Activated T-helper 2 cell treated with anti-CD3 and anti-CD28 coated beads, Interferon-gamma antibody, Interleukin-2, Interleukin-4, amounts not matched to agents 10 μg/mL and 5 μg/mL and 100 μg/mL, durations not matched to agents 14 hours and 24 hours and 36 hours (primary cell): ENCODE measurements at regions not wholly inside any gene's neighbourhood (a gene's known extent, or its start where the extent isn't known, plus 50 kb on each side); places are given as distances from the start of the nearest gene placed in this dataset.

ENCODE experiments used
- DNase-seq: peaks from one replicate; pipeline ENCODE4 v3.0.0; 2021; ENCODE audit warnings: low spot score
- H3K27ac Mint-ChIP-seq: one replicate; pipeline ENCODE4 v1.8.0; 2021; ENCODE audit warnings: mixed read lengths
- H3K27me3 Mint-ChIP-seq: one replicate; pipeline ENCODE4 v1.8.0; 2021; ENCODE audit warnings: low read depth, mixed read lengths
- H3K36me3 Mint-ChIP-seq: one replicate; pipeline ENCODE4 v1.8.0; 2021; ENCODE audit warnings: low read depth, mixed read lengths
- H3K4me1 Mint-ChIP-seq: one replicate; pipeline ENCODE4 v1.8.0; 2021; ENCODE audit warnings: low read depth, mixed read lengths
- H3K4me3 Mint-ChIP-seq: one replicate; pipeline ENCODE4 v1.8.0; 2021; ENCODE audit warnings: low read depth, mild to moderate bottlenecking, moderate library complexity, mixed read lengths
- H3K9me3 Mint-ChIP-seq: one replicate; pipeline ENCODE4 v1.8.0; 2021; ENCODE audit warnings: mixed read lengths
- intact Hi-C: fragments of 100-400 bp; cut with micrococcal nuclease; formaldehyde crosslinking; loops from one replicate; pipeline ENCODE4 v1.15.1; 2023

- Mint-ChIP-seq H3K4me1 (no peaks in the 10 kb centered on the region), H3K36me3 (no peaks in the 10 kb centered on the region), H3K9me3 (no peaks in the 10 kb centered on the region), H3K27ac (no peak overlapping the region), H3K4me3 (no peak overlapping the region), H3K27me3 (no peaks in the 10 kb centered on the region)
- intact Hi-C loops, result no loop called here
- DNase-seq, result no peak
These were observed 143.3 kb upstream of the ADAMTSL1 start for GRCh38 chr9:18330401-18331309.

- no peaks in the 10 kb centered on the region for H3K9me3 Mint-ChIP-seq
- no peak for DNase-seq
- no peaks in the 10 kb centered on the region for H3K27me3 Mint-ChIP-seq
- no peak overlapping the region for H3K4me3 Mint-ChIP-seq
- no peaks in the 10 kb centered on the region for H3K4me1 Mint-ChIP-seq
- intact Hi-C loops, result no loop called here
- no peaks in the 10 kb centered on the region for H3K36me3 Mint-ChIP-seq
- no peak overlapping the region for H3K27ac Mint-ChIP-seq
These were observed 142.7 kb upstream of the ADAMTSL1 start for GRCh38 chr9:18331310-18331684.

GRCh38 chr9:18331808-18332209, 142.1 kb upstream of the ADAMTSL1 start:
- Mint-ChIP-seq H3K27me3 (no peaks in the 10 kb centered on the region), H3K36me3 (no peaks in the 10 kb centered on the region)
- no peak for DNase-seq

GRCh38 chr9:18333157-18333556, 140.8 kb upstream of the ADAMTSL1 start:
- Mint-ChIP-seq H3K4me1 (no peaks in the 10 kb centered on the region), H3K4me3 (no peak overlapping the region), H3K27ac (no peak overlapping the region), H3K36me3 (no peaks in the 10 kb centered on the region), H3K9me3 (no peaks in the 10 kb centered on the region), H3K27me3 (no peaks in the 10 kb centered on the region)
- no peak for DNase-seq
- intact Hi-C loops, result no loop called here

More at GRCh38 chr9:18331808-18332209, 142.1 kb upstream of the ADAMTSL1 start:
- H3K27ac Mint-ChIP-seq, result no peak overlapping the region
- no peak overlapping the region for H3K4me3 Mint-ChIP-seq
- no peaks in the 10 kb centered on the region for H3K4me1 Mint-ChIP-seq
- intact Hi-C loops, result no loop called here
- H3K9me3 Mint-ChIP-seq, result no peaks in the 10 kb centered on the region

- Mint-ChIP-seq H3K4me3 (no peak overlapping the region), H3K27me3 (no peaks in the 10 kb centered on the region)
- DNase-seq, result no peak
These were observed 138.1 kb upstream of the ADAMTSL1 start for GRCh38 chr9:18335825-18336224.

GRCh38 chr9:18338042-18338441, 135.9 kb upstream of the ADAMTSL1 start:
- Mint-ChIP-seq H3K4me3 (no peak overlapping the region), H3K4me1 (no peaks in the 10 kb centered on the region), H3K9me3 (no peaks in the 10 kb centered on the region), H3K36me3 (no peaks in the 10 kb centered on the region), H3K27ac (no peak overlapping the region), H3K27me3 (no peaks in the 10 kb centered on the region)
- no peak for DNase-seq
- intact Hi-C loops, result no loop called here

More at GRCh38 chr9:18335825-18336224, 138.1 kb upstream of the ADAMTSL1 start:
- no peaks in the 10 kb centered on the region for H3K4me1 Mint-ChIP-seq
- H3K9me3 Mint-ChIP-seq, result no peaks in the 10 kb centered on the region
- no peak overlapping the region for H3K27ac Mint-ChIP-seq
- H3K36me3 Mint-ChIP-seq, result no peaks in the 10 kb centered on the region
- intact Hi-C loops, result no loop called here

GRCh38 chr9:18343784-18344183, 130.2 kb upstream of the ADAMTSL1 start:
- Mint-ChIP-seq H3K36me3 (no peaks in the 10 kb centered on the region), H3K4me3 (no peak overlapping the region)
- intact Hi-C loops, result no loop called here

GRCh38 chr9:18346745-18347144, 127.2 kb upstream of the ADAMTSL1 start:
- H3K27ac Mint-ChIP-seq, result no peak overlapping the region
- intact Hi-C loops, result no loop called here
- no peak for DNase-seq
- H3K4me1 Mint-ChIP-seq, result no peaks in the 10 kb centered on the region
- no peak overlapping the region for H3K4me3 Mint-ChIP-seq
- H3K9me3 Mint-ChIP-seq, result no peaks in the 10 kb centered on the region
- H3K36me3 Mint-ChIP-seq, result no peaks in the 10 kb centered on the region
- no peaks in the 10 kb centered on the region for H3K27me3 Mint-ChIP-seq

More at GRCh38 chr9:18343784-18344183, 130.2 kb upstream of the ADAMTSL1 start:
- Mint-ChIP-seq H3K4me1 (no peaks in the 10 kb centered on the region), H3K9me3 (no peaks in the 10 kb centered on the region), H3K27ac (no peak overlapping the region), H3K27me3 (no peaks in the 10 kb centered on the region)
- DNase-seq, result no peak

GRCh38 chr9:18347386-18348082, 126.4 kb upstream of the ADAMTSL1 start:
- H3K4me3 Mint-ChIP-seq, result no peak overlapping the region
- H3K9me3 Mint-ChIP-seq, result no peaks in the 10 kb centered on the region
- no peaks in the 10 kb centered on the region for H3K36me3 Mint-ChIP-seq
- intact Hi-C loops, result no loop called here
- H3K27ac Mint-ChIP-seq, result no peak overlapping the region
- no peak for DNase-seq
- H3K27me3 Mint-ChIP-seq, result no peaks in the 10 kb centered on the region
- no peaks in the 10 kb centered on the region for H3K4me1 Mint-ChIP-seq

- Mint-ChIP-seq H3K27ac (no peak overlapping the region), H3K4me1 (no peaks in the 10 kb centered on the region), H3K9me3 (no peaks in the 10 kb centered on the region), H3K4me3 (no peak overlapping the region), H3K27me3 (no peaks in the 10 kb centered on the region), H3K36me3 (no peaks in the 10 kb centered on the region)
- DNase-seq, result no peak
- intact Hi-C loops, result no loop called here
These were observed 125.9 kb upstream of the ADAMTSL1 start for GRCh38 chr9:18348083-18348475.

GRCh38 chr9:18349530-18349929, 124.4 kb upstream of the ADAMTSL1 start:
- Mint-ChIP-seq H3K4me3 (no peak overlapping the region), H3K9me3 (no peaks in the 10 kb centered on the region), H3K4me1 (no peaks in the 10 kb centered on the region), H3K27me3 (no peaks in the 10 kb centered on the region), H3K36me3 (no peaks in the 10 kb centered on the region), H3K27ac (no peak overlapping the region)
- intact Hi-C loops, result no loop called here
- DNase-seq, result no peak

GRCh38 chr9:18350036-18350435, 123.9 kb upstream of the ADAMTSL1 start:
- no peak for DNase-seq
- intact Hi-C loops, result no loop called here
- Mint-ChIP-seq H3K9me3 (no peaks in the 10 kb centered on the region), H3K4me3 (no peak overlapping the region), H3K27me3 (no peaks in the 10 kb centered on the region), H3K27ac (no peak overlapping the region), H3K36me3 (no peaks in the 10 kb centered on the region), H3K4me1 (no peaks in the 10 kb centered on the region)

GRCh38 chr9:18350995-18351595, 122.9 kb upstream of the ADAMTSL1 start:
- Mint-ChIP-seq H3K27ac (no peak overlapping the region), H3K9me3 (no peaks in the 10 kb centered on the region), H3K27me3 (no peaks in the 10 kb centered on the region), H3K36me3 (no peaks in the 10 kb centered on the region), H3K4me1 (no peaks in the 10 kb centered on the region), H3K4me3 (no peak overlapping the region)
- intact Hi-C loops, result no loop called here
- DNase-seq, result no peak
